ENCODE measurements at regions not wholly inside any gene's neighbourhood (a gene's known extent, or its start where the extent isn't known, plus 50 kb on each side); places are given as distances from the start of the nearest gene placed in this dataset.

DNA sequence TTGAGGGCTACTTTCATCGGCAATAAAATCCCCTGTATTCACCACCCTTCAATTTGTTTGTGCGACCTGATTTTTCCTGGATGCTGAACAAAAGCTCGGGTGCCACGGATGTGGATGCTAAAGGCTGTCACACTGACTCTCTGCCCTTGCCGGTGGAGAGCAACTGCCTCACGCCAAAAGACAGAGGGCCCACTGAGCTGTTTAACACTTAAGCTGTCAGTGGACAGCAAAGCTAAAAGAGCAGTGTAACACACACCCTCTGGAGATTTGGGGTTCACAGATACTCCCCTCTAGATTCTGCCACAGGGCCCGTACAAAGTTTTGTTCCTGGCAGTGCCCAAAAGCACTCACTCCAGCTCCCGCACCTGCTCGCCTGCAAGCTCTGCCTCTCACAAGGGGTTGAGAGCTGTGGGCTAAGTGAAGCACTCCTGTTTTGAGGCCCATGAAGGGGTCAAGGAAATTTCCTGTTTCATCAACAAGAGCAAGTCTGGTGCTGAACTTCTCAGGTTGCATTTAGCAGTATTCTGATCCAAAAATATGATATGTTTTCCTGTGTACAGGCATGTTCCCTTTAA, 1571.9 kb downstream of the ADGRL3 start:
- TF ChIP-seq POLR2A (IDR thresholded peaks at IDR 0.05; ENCODE audit: low read depth, low read length): no peak
- no peak for TF ChIP-seq RAD21 (IDR thresholded peaks at IDR 0.05; ENCODE audit: low read length)

Data from IMR-90 (cell line).